M059J (cell line): ENCODE measurements at regions not wholly inside any gene's neighbourhood (a gene's known extent, or its start where the extent isn't known, plus 50 kb on each side); places are given as distances from the start of the nearest gene placed in this dataset.

Experiments
- DNase-seq: peaks from one replicate; pipeline ENCODE4 v3.0.0-alpha.2; 2012; ENCODE audit warnings: low read depth

DNA sequence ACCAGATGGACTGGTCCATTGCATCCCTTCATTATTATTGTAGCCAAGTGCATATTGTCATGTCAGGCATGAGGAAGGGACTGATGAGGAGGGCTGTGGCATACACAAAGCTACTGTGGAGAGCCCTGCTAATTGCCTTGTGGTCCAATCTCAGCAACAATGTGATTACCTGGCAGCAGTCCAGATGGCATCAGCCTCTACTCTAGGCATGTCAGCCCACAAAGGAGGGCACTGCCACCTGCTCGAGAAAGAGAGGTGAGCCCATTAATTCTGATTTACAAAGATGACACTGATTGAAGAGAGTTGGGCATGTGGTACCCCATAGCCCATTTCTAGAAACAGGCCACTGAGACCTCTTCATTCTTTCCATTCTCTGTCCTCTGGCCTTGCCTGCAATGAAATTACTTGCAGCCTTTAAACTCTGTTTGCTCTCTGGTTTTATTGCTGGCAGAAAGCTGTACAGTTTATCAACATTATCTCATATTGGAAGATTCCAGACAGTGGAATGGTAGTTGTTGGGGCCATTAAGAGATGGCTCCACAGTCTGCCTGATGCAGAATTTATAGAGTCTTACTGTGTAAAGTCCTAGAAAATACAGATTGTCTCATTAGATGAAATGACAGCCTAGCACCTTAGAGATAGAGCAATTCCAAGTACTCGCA is 307.7 kb downstream of the ARPP21 start:
- DNase-seq, result no peak

DNA sequence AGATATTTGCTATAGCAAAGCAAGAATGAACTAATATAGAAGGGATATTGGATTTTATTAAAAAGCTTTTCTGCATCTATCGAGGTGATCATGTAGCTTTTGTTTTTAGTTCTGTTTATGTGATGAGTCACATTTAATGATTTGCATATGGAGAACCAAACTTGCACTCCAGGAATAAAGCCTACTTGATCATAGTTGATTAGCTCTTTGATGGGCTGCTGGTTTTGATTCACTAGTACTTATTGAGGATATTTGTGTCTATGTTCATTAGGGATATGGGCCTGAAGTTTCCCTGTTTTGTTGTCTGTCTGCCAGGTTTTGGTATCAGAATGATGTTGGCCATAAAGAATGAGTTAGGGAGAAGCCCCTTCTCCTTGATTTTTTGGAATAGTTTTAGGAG is 310.7 kb downstream of the ARPP21 start:
- no peak for DNase-seq

DNA sequence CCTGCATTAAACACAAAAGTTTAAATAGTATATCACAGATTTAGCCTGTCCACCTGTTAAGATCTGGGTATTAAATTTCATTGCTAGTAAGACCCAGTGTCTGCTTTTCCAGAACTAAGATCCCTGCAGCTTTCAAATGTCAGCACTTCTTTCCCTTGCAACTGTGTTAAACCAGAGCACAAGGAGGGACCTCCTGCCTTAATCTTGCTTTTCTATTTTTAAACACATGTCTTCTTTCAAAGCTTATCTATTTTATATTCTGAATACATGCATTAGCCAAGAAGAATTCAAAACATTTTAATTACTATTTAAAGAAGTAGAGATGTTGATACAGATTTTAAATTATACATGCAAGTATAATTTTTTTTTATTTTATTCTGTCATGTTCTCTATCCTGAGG is 315.1 kb downstream of the ARPP21 start:
- no peak for DNase-seq

DNA sequence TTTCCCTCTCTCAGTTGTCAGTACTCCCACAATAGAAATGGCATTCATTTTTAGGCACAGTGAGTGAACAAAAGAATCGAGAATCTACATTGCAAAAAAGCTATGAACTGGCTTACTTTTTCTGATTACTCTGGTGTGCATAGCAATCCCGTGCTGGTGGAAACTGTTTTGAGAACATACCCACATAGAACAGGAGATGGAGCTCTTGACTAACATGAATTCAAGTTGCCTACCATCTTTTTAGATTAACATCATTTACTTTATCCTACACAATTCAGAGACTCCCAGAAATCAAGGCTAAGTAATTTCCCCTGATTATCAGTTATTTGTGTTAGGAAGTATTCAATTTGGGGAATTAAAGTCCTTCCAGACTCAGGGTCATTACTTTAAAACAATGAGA is 326.6 kb downstream of the ARPP21 start:
- peak; percentile 31 for DNase-seq

DNA sequence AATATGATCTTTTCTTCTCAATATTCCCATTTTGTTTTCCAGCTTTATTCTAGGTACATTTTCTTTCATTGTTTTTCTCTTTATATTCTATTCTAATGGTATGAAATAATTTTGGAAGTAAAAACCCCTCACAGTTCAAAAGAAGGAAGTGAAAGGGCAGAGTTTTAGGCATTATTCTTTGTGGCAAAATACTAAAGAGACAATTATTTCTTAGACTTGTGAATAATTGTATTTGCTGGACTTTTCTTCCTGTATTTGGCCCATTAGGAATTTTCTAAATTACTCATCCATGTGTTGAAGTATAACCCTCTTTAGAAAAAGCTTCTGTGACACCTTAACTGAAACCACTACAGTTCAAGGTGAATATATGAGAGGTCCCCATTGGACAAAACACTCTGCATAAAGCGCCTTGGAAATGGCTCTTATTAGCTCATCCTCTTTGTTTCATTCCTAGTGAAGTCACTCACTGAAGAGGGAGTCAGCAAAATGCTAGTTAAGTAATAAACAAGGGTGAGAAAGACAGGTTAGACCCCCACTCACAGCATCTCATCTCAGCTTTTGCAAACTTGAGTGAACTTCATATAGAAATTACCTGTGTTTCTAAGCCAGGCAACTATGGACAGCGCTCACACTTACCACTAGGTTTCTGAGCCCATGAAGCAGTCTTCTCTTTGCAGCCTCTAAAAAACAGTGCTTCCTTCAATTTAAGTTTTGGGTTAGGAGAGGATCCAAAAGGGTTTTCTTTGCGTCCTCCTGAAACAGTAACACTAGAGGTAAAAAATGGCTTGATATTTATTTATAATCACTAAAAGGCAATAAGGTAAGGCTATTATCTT is 327.5 kb downstream of the ARPP21 start:
- DNase-seq, result no peak

- DNase-seq, result no peak
Observed at GRCh38 chr3:35968043-35968622, 328.8 kb downstream of the ARPP21 start.

DNA sequence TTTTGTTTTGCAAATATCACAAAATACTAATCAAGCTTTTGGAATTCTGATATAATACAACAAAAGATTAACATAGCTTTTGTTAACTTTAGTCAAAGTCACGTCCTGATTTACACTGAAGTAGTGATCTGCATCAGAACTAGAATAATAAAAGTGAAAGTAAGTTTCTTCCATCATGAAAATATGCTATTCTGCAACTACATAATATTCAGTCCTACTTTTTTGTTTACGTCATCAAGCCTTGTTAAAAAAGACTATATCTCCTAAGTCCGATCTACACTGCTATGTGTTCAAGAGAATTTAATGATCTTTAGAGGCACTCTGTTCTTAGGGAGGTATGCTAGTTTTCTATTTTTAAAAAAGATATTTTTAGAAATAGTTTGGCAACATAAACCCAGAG is 330.1 kb downstream of the ARPP21 start:
- no peak for DNase-seq

DNA sequence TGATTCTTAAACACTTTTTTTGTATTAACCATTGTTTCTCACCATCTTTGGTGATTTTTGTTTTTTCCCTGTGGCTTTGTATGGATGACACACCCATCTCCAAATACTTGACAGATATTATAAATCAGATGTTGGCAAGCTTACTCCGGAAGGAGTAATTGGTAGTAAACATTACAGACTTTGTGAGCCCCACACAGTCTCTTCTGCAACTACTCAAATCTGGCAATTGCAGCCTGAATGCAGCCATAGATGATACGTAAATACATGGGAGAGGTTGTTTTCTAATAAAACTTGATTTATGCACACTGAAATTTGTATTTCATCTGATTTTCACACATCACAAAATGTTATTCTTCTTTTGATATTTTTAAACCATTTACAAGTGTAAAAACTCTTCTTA is 331.5 kb downstream of the ARPP21 start:
- DNase-seq, result no peak

DNA sequence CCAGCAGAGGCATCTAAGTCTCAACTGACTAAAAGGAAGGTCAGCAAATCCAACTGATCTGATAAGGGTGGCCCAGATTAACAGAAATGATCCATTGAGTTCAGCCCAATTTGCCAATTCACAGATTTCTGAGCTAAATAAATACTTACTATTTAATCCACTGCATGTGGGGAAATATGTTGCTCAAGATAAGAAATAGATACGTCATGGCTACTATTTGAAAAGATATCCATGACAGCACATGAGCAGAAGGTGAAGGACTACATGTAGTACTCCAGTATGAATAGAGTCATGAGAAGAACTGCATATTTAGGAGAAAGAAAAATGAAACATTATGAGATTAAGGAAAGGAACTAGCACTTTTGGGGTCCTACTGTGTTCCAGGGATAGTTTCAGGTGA is 332.4 kb downstream of the ARPP21 start:
- no peak for DNase-seq

GRCh38 chr3:35974872-35975271 is 335.5 kb downstream of the ARPP21 start:
- no peak for DNase-seq

DNA sequence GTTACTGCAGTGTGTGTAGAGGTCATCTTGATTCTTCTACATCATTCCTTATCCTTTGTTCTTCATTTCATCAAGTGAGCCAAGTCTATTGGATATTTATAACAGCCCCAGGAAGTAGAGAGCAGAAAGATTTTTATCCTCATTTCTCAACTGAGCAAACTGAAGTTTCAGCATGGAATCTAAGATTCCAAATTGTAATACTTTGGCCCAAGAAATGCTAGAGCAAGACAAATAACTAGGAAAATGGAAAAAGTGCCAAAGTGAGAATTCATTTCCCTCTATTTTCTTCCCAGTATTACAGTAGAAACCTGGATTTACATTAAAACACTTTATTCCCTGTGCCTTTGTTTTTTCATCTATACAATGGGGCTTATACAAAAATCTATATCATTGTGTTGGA is 346.8 kb downstream of the ARPP21 start:
- no peak for DNase-seq

DNA sequence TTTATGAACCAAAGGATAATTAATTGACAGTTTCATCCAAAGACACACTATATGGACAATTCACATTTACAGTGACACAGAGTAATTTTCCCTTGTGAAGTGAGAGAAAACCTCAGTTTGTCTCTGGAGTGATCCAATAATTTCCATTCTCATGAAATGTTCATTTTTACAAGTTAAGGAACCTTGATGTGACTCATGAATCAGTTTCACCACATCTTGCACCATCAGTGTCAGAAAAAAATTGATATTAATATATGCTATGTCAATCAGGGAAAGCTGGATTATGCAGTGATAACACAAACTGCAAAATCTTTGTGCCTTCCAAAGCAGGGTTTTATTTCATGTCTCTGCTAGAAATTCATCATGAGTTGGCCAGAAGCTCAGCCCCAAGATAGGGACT is 348.1 kb downstream of the ARPP21 start:
- DNase-seq, result no peak

DNA sequence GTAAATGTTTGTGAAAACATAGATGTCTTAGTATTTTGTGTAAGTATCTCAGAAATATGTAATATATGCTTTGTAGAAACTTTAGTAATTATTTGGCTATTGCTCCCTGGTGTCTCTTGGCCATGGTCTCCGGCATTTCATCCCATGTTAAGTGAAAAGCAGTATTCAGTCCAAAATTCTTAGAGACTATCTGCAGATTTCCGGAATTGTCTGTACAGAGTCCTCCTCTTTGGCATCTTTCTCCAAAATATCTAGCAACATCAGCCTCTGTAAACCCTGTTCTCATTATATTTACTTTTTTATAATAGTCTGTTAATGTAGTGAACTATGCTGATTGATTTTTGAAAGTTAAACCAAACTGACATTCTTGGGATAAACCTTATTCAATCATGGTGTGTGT is 352.7 kb downstream of the ARPP21 start:
- no peak for DNase-seq

GRCh38 chr3:36011791-36012190 is 368.5 kb upstream of the STAC start:
- no peak for DNase-seq

DNA sequence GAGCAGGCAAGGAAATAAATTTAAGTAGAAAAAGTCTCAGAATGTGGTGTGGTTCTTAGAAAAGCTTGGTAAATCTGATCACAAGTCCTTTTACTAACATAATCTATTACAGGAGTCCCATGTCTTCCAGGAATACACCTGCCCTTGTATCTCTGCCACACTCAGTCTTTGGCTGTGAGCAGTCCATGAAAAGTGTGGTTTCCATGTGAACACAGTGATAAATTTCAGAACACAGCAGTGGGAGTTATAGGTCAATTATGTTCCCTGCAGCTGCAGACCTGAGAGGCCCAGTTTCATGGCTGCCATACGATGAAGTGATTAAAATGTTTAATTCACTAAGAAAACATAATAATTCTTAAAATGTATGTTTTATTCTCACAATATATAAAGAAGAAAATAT is 366.9 kb upstream of the STAC start:
- no peak for DNase-seq

DNA sequence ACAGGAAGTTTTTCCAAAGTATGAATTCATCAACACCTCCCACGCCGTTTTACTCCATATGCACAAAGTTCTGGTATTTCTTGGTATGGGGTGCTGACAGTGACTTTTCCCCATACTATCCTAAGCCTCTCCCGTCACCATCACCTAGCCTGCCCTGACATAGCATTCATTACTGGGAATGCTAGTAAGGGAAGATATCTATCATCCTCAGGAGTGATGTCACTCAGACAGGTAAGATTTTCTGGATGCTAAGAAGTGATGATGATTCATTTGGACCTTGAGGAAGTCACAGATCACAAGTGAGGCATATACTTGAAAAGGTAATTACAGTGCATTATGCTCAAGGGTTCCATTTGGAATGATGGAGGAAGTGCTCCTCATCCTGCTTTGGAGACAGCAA is 355.1 kb upstream of the STAC start:
- DNase-seq, result no peak

- DNase-seq, result no peak
Observed at GRCh38 chr3:36032180-36033047, 347.9 kb upstream of the STAC start.

- DNase-seq, result no peak
Observed at GRCh38 chr3:36058404-36059030, 321.8 kb upstream of the STAC start.

DNA sequence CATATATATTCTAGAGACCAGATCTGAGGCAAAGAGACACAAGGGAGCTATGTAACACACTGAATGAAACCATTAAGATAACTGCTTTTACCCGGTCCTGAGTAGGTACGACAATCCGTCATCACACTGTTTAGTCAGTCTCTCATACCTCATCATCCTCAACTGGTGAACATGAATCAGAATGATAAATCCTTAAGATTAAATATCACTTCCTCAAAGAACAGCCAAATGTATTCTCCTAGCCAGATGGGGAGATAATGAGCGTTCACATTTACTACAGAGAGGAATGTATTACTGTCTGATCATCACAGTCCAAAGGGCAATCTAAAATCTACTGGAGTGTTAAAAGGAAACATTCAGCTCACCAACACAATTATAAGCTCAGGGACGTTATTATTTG is 319.4 kb upstream of the STAC start:
- DNase-seq, result no peak

GRCh38 chr3:36063992-36064391 is 316.3 kb upstream of the STAC start:
- no peak for DNase-seq

GRCh38 chr3:36065321-36065720 is 315.0 kb upstream of the STAC start:
- no peak for DNase-seq

DNA sequence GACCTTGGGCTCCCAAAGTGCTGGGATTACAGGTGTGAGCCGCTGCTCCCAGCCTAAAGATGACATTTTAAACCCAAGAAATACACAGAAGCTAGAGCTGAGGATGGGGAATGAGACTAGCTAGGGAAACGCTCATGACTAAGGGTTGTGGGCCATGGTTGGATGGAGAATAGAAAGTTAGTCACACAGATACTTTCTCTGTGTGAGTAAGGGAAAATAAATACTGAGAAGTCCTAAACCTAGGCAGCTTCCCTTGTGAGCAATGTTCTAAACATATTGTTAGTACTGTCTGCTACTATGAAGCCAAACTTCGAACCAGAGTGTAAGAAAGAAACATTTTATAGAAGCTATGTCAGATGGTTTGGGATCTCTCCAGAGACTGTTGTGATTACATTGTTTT is 304.8 kb upstream of the STAC start:
- DNase-seq, result no peak
